ENCODE measurements at regions not wholly inside any gene's neighbourhood (a gene's known extent, or its start where the extent isn't known, plus 50 kb on each side); places are given as distances from the start of the nearest gene placed in this dataset.

DNA sequence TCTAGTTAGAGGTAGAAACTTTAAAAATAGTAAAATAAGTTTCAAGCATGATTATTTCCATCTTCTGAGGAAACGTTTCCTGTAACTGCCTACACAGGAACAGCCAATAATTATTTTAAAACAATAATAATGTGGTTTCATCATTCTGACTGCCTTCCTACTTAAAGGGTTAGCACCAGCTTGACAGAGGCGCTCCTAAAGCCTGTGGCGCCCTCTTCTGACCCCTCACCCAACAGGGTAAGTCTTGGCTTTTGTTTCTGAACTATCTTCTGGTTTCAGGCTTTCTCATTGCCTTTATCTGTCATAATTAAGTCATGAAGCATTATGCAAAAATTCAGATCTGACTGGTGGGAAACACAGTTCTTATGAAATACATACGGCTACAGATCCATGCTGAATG, 96.7 kb downstream of the ITM2A start:
- no peak overlapping the region for H3K4me2 ChIP-seq (ENCODE audit: insufficient read depth in 1 of 2, low read depth in 2 of 2, low read length in 2 of 2)
- no peak overlapping the region; the same call in 1 of the 2 replicates for H2AFZ ChIP-seq (ENCODE audit: low read length)
- no peak overlapping the region for H2BK12ac ChIP-seq (ENCODE audit: low read depth, low read length)
- no peak overlapping the region for H2BK5ac ChIP-seq (ENCODE audit: low read depth, low read length)
- no peak overlapping the region for H4K5ac ChIP-seq (ENCODE audit: insufficient read length, low read depth, low read length)
- 7% methylated on average over 4 of the region's 4 CpGs; no CpG with 5 or more reads in 1 of the 2 experiments for WGBS, 2 experiments (ENCODE audit: extremely low coverage in 1 of 2, insufficient coverage in 1 of 2, insufficient read length in 1 of 2, insufficient replicate concordance in 2 of 2, low coverage in 1 of 2, low lambda C conversion rate in 2 of 2, missing lambda C conversion rate in 1 of 2)
- FAIRE-seq = no peak
- ChIA-PET POLR2A (ENCODE audit: partially characterized antibody) (no interaction called here), CTCF (ENCODE audit: partially characterized antibody) (interaction anchor here (0.5 to 1.2 kb wide), 7 partner anchors 11 to 771 kb away, joined by 3 to 4 read pairs (median 3); no protein-coding TSS in a partner anchor)
- no peaks in the 10 kb centered on the region for H3K79me2 ChIP-seq (ENCODE audit: control insufficient read depth in 1 of 2, insufficient read depth in 2 of 2, low read length in 2 of 2)
- H3K18ac ChIP-seq (ENCODE audit: extremely low read depth, low read length) = no peak overlapping the region
- no peaks in the 10 kb centered on the region for H3K4me1 ChIP-seq (replicated peaks in 1 of 4; ENCODE audit: control insufficient read depth in 3 of 4, insufficient read depth in 4 of 4, low read length in 3 of 4)
- no peak overlapping the region for H3K23ac ChIP-seq (ENCODE audit: insufficient read length)
- no peak overlapping the region for H3K56ac ChIP-seq (replicated peaks; ENCODE audit: insufficient read length, low read depth, low read length)
- H2BK20ac ChIP-seq (ENCODE audit: low read length) = no peak overlapping the region
- no peak overlapping the region for H2BK120ac ChIP-seq (replicated peaks; ENCODE audit: low read depth, low read length)
- H3K23me2 ChIP-seq (ENCODE audit: low read depth, low read length) = no peaks in the 10 kb centered on the region
- no peak overlapping the region for H4K91ac ChIP-seq (replicated peaks; ENCODE audit: insufficient read length, low read length)
- no peaks in the 10 kb centered on the region for H3K27me3 ChIP-seq (replicated peaks in 1 of 4; ENCODE audit: control insufficient read depth in 3 of 4, extremely low read depth in 1 of 4, insufficient read depth in 3 of 4, low read length in 3 of 4)
- H3K9me3 ChIP-seq (ENCODE audit: insufficient read depth in 2 of 2, low read depth in 1 of 2, low read length in 1 of 2) = no peaks in the 10 kb centered on the region
- no peak overlapping the region for H3K9ac ChIP-seq (replicated peaks in 1 of 4; ENCODE audit: extremely low read depth in 1 of 4, low read depth in 3 of 4, low read length in 3 of 4)
- no peaks in the 10 kb centered on the region for H4K20me1 ChIP-seq (replicated peaks in 1 of 2; ENCODE audit: control insufficient read depth in 1 of 2, insufficient read depth in 2 of 2, low read length in 2 of 2)
- peak; percentile 2 to 43 for DNase-seq (ENCODE audit: low read depth in 1 of 2, low spot score in 2 of 2)
- H3K36me3 ChIP-seq (ENCODE audit: control insufficient read depth in 2 of 4, insufficient read depth in 4 of 4, low read length in 3 of 4) = no peaks in the 10 kb centered on the region
- TF ChIP-seq TCF12 (IDR thresholded peaks at IDR 0.05; ENCODE audit: low read depth, low read length) (no peak), SIX5 (IDR thresholded peaks at IDR 0.05; ENCODE audit: low read depth, low read length) (no peak), RAD21 (IDR thresholded peaks at IDR 0.05 in 1 of 2, conservative IDR thresholded peaks at IDR 0.05 in 1 of 2; ENCODE audit: low read depth in 2 of 2, low read length in 2 of 2) (peak; percentile 72 to 81)
- TF ChIP-seq, protein P1, sequence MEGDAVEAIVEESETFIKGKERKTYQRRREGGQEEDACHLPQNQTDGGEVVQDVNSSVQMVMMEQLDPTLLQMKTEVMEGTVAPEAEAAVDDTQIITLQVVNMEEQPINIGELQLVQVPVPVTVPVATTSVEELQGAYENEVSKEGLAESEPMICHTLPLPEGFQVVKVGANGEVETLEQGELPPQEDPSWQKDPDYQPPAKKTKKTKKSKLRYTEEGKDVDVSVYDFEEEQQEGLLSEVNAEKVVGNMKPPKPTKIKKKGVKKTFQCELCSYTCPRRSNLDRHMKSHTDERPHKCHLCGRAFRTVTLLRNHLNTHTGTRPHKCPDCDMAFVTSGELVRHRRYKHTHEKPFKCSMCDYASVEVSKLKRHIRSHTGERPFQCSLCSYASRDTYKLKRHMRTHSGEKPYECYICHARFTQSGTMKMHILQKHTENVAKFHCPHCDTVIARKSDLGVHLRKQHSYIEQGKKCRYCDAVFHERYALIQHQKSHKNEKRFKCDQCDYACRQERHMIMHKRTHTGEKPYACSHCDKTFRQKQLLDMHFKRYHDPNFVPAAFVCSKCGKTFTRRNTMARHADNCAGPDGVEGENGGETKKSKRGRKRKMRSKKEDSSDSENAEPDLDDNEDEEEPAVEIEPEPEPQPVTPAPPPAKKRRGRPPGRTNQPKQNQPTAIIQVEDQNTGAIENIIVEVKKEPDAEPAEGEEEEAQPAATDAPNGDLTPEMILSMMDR (IDR thresholded peaks at IDR 0.05; ENCODE audit: control extremely low read depth in 1 of 3, insufficient read depth in 1 of 3, low read depth in 1 of 3, low read length in 3 of 3) = peak; percentile 43 to 56 (median 55)
- H3K4ac ChIP-seq (replicated peaks; ENCODE audit: insufficient read length, low read depth, low read length) = no peak overlapping the region
- no peak overlapping the region for H2BK15ac ChIP-seq (ENCODE audit: low read length)
- H4K8ac ChIP-seq (ENCODE audit: extremely low read depth, insufficient read depth, low read length) = no peak overlapping the region
- H3K14ac ChIP-seq (ENCODE audit: insufficient read length) = no peak overlapping the region
- H3K79me1 ChIP-seq (ENCODE audit: low read depth, low read length) = no peaks in the 10 kb centered on the region
- no peak overlapping the region for H3K27ac ChIP-seq (ENCODE audit: low read depth, low read length)
- no peak overlapping the region for H2AK5ac ChIP-seq (ENCODE audit: low read depth, low read length)
- H3K4me3 ChIP-seq (ENCODE audit: extremely low read depth in 1 of 4, insufficient read depth in 2 of 4, low read depth in 3 of 4, low read length in 4 of 4) = no peak overlapping the region
